OCI-LY3 (cell line): ENCODE measurements at regions not wholly inside any gene's neighbourhood (a gene's known extent, or its start where the extent isn't known, plus 50 kb on each side); places are given as distances from the start of the nearest gene placed in this dataset.

Experiments used
- EZH2phosphoT487 ChIP-seq: fragments of 200-600 bp; shearing (Covaris generic); IDR thresholded peaks from 2 replicates; pipeline ENCODE4 v1.6.1; 2018; ENCODE audit warnings: antibody characterized with exemption, mixed run types, low read depth
- TF ChIP-seq, protein P1 (sequence below): fragments of 200-600, 300-600 bp; sonication (generic); IDR thresholded peaks from 2 replicates; pipeline ENCODE4 v1.5.1; 2014; ENCODE audit warnings: antibody characterized with exemption, low read length, low read depth

DNA sequence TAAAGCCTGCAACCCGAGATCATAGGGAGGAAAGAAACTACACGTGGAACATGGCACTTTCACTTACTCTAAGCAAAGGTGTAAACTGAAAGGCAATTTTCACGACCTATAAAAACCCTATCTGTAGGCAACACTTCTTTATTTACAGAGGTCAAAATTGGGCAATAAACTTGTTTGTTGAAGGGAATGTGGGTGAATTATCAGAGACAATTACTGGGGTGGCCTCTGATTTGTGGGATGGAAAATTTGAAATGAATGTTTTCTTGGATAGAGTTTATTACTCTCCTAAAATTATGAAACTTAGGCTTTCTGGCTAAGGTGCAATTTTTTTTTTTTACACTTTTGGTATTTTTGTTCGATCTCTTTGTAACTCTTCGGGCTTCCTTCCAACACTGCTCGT is 734.1 kb upstream of the TENM3 start:
- TF ChIP-seq, protein P1, sequence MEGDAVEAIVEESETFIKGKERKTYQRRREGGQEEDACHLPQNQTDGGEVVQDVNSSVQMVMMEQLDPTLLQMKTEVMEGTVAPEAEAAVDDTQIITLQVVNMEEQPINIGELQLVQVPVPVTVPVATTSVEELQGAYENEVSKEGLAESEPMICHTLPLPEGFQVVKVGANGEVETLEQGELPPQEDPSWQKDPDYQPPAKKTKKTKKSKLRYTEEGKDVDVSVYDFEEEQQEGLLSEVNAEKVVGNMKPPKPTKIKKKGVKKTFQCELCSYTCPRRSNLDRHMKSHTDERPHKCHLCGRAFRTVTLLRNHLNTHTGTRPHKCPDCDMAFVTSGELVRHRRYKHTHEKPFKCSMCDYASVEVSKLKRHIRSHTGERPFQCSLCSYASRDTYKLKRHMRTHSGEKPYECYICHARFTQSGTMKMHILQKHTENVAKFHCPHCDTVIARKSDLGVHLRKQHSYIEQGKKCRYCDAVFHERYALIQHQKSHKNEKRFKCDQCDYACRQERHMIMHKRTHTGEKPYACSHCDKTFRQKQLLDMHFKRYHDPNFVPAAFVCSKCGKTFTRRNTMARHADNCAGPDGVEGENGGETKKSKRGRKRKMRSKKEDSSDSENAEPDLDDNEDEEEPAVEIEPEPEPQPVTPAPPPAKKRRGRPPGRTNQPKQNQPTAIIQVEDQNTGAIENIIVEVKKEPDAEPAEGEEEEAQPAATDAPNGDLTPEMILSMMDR, result no peak
- TF ChIP-seq EZH2phosphoT487, result no peak
